Fibroblast of upper back skin (primary cell): ENCODE measurements at regions not wholly inside any gene's neighbourhood (a gene's known extent, or its start where the extent isn't known, plus 50 kb on each side); places are given as distances from the start of the nearest gene placed in this dataset.
A peak's percentile ranks its signal among the peaks of the same experiment; 100 is the strongest.

Experiments used
- DNase-seq: peaks from one replicate; pipeline ENCODE4 v3.0.0-alpha.2; 2013

GRCh38 chr7:116310141-116310540 lies 99.8 kb downstream of the TES start:
- DNase-seq, result no peak

GRCh38 chr7:116311259-116311658 lies 100.9 kb downstream of the TES start:
- no peak for DNase-seq

- no peak for DNase-seq
Measured at GRCh38 chr7:116311816-116312471, 101.6 kb downstream of the TES start.

- DNase-seq, result peak; percentile 33
Measured at GRCh38 chr7:116315293-116315692, 105.0 kb downstream of the TES start.

GRCh38 chr7:116315803-116316202 lies 105.5 kb downstream of the TES start:
- no peak for DNase-seq

GRCh38 chr7:116316838-116317628 lies 106.7 kb downstream of the TES start:
- DNase-seq, result peak; percentile 100

GRCh38 chr7:116317907-116318306 lies 107.6 kb downstream of the TES start:
- peak; percentile 83 for DNase-seq

GRCh38 chr7:116322541-116322940 lies 112.2 kb downstream of the TES start:
- DNase-seq, result no peak

GRCh38 chr7:116324582-116324981 lies 114.2 kb downstream of the TES start:
- DNase-seq, result no peak

- DNase-seq, result no peak
Measured at GRCh38 chr7:116325517-116325916, 115.2 kb downstream of the TES start.

- DNase-seq, result no peak
Measured at GRCh38 chr7:116327135-116327534, 116.8 kb downstream of the TES start.

- peak; percentile 96 for DNase-seq
Measured at GRCh38 chr7:116327752-116328151, 117.4 kb downstream of the TES start.

- no peak for DNase-seq
Measured at GRCh38 chr7:116328161-116328560, 117.8 kb downstream of the TES start.

- no peak for DNase-seq
Measured at GRCh38 chr7:116329686-116330503, 119.6 kb downstream of the TES start.

GRCh38 chr7:116331020-116331419 lies 120.7 kb downstream of the TES start:
- DNase-seq, result peak; percentile 91

- no peak for DNase-seq
Measured at GRCh38 chr7:116332766-116333165, 122.4 kb downstream of the TES start.

GRCh38 chr7:116334555-116334954 lies 124.2 kb downstream of the TES start:
- DNase-seq, result no peak

- no peak for DNase-seq
Measured at GRCh38 chr7:116337018-116337417, 126.7 kb downstream of the TES start.

GRCh38 chr7:116337800-116338199 lies 127.5 kb downstream of the TES start:
- DNase-seq, result no peak

GRCh38 chr7:116339564-116339963 lies 129.2 kb downstream of the TES start:
- no peak for DNase-seq

GRCh38 chr7:116340201-116340847 lies 130.0 kb downstream of the TES start:
- DNase-seq, result peak; percentile 32

- no peak for DNase-seq
Measured at GRCh38 chr7:116340943-116341907, 130.9 kb downstream of the TES start.
